HCT116 (cell line): ENCODE measurements at regions not wholly inside any gene's neighbourhood (a gene's known extent, or its start where the extent isn't known, plus 50 kb on each side); places are given as distances from the start of the nearest gene placed in this dataset.

Experiments
- CEBPB ChIP-seq: IDR thresholded peaks from 2 replicates; pipeline ENCODE4 v1.6.1; 2012; ENCODE audit warnings: low read depth
- CTCF ChIP-seq, 3 experiments: fragments of 200-600 bp in 1 of 3; sonication (generic) in 1 of 3; IDR thresholded peaks in 2 of 3; conservative IDR thresholded peaks in 1 of 3; 2 replicates each; pipeline ENCODE4 v1.5.1; 2012 to 2017; ENCODE audit warnings: low read depth in 2 of 3, low read length in 2 of 3, antibody characterized with exemption in 1 of 3, borderline replicate concordance in 1 of 3, control low read depth in 1 of 3, mild to moderate bottlenecking in 1 of 3, mixed read lengths in 1 of 3, mixed run types in 1 of 3, moderate library complexity in 1 of 3; ENCODE audit not compliant: insufficient read depth in 1 of 3
- EZH2 ChIP-seq: fragments of 200-600 bp; sonication (generic); IDR thresholded peaks from 2 replicates; pipeline ENCODE4 v1.6.1; 2017; ENCODE audit warnings: antibody characterized with exemption, mixed run types
- FOSL1 ChIP-seq: IDR thresholded peaks from 2 replicates; pipeline ENCODE4 v1.6.1; 2012; ENCODE audit warnings: low read depth
- POLR2A ChIP-seq: IDR thresholded peaks from 2 replicates; pipeline ENCODE4 v1.7.0; 2011; ENCODE audit warnings: borderline replicate concordance; ENCODE audit not compliant: insufficient read depth, insufficient read length; ENCODE audit errors: extremely low read depth
- POLR2AphosphoS5 ChIP-seq: IDR thresholded peaks from 2 replicates; pipeline ENCODE4 v1.6.1; 2011; ENCODE audit warnings: mild to moderate bottlenecking, low read depth, low read length, moderate library complexity
- RAD21 ChIP-seq: IDR thresholded peaks from 2 replicates; pipeline ENCODE4 v1.6.1; 2012; ENCODE audit warnings: low read depth, mild to moderate bottlenecking
- REST ChIP-seq: IDR thresholded peaks from 2 replicates; pipeline ENCODE4 v1.6.1; 2012; ENCODE audit warnings: low read depth
- YY1 ChIP-seq: IDR thresholded peaks from 2 replicates; pipeline ENCODE4 v1.6.1; 2011; ENCODE audit warnings: low read length, low read depth, moderate library complexity, mild to moderate bottlenecking; ENCODE audit not compliant: insufficient replicate concordance; ENCODE audit errors: extremely low read depth
- ZFX ChIP-seq: fragments of 450-650 bp; IDR thresholded peaks from 2 replicates; pipeline ENCODE4 v1.6.1; 2017

- no peak for TF ChIP-seq POLR2A
- TF ChIP-seq REST: no peak
- no peak for TF ChIP-seq CTCF (IDR thresholded peaks at IDR 0.05 in 2 of 3, conservative IDR thresholded peaks at IDR 0.05 in 1 of 3; ENCODE audit: borderline replicate concordance in 1 of 3, insufficient read depth in 1 of 3, low read depth in 2 of 3, low read length in 2 of 3)
- no peak for TF ChIP-seq POLR2AphosphoS5
- no peak for TF ChIP-seq FOSL1
- TF ChIP-seq RAD21: no peak
- TF ChIP-seq EZH2: no peak
- TF ChIP-seq CEBPB: no peak
- no peak for TF ChIP-seq YY1
- no peak for TF ChIP-seq ZFX
Observed at GRCh38 chr6:85945459-85946185, 302.9 kb upstream of the SYNCRIP start.
